ENCODE measurements at regions not wholly inside any gene's neighbourhood (a gene's known extent, or its start where the extent isn't known, plus 50 kb on each side); places are given as distances from the start of the nearest gene placed in this dataset.

DNA sequence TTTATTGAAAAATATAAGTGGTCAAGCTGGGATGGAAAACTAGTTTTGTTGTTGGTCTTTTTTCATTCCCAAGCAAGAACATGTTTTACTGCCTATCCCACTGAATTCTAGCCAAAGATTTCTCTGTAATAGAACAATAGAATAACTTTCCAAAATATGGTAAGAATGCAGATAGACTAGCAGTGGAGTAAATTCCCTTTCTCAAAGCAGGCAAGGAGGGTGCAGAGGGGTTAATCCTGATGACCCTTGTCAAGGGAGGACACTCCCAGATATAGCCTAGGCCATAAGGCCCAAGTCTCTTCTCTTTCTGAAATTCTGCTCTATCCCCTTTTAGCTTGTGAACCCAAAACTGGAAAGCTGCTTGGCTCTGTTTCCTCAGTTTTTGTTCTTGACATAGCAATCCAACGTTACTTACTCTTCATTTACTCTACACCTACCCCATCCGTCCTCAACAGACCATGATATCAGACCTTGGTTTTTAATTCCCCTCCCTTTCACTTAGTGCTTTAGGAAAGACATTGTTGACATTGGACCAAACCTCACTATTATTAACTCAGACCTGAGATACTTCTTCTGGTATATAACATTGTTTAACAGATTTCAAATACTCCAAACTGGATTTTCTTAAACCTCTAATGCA lies 453.6 kb upstream of the THBS1 start:
- no peak for DNase-seq (ENCODE audit: low spot score)

DNA sequence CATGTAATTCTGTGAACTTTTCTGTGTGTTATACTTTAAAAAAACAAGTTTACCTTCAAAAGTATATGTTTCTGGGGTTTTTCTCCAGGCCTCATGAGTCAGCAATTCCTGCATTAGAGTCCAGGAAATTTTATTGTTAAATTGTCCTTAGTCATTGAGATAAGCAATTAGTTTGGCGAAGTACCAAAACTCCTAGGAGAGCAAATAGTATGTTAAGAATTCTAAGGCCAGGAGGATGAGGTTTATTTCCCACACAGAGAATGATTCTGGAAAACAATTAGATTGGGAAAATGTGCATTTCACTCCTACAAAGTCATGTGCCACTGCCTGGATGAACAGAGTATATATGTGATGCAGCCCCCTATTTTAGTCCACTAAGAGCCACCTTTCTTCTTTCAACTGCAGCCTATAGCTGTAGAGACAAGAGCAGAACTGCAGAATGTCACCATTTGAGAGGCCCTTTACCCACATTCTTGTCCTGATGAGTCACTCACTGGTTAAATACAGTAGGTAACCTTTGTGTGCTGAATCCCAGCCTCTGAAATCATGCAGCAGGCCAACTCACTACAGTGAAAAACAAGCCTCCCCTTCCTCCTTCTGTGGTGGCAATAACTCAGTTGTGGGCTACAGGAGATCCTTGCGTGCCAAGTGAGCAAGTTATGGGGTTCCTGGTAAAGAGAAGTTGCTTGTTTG lies 452.8 kb upstream of the THBS1 start:
- no peak for DNase-seq (ENCODE audit: low spot score)

DNA sequence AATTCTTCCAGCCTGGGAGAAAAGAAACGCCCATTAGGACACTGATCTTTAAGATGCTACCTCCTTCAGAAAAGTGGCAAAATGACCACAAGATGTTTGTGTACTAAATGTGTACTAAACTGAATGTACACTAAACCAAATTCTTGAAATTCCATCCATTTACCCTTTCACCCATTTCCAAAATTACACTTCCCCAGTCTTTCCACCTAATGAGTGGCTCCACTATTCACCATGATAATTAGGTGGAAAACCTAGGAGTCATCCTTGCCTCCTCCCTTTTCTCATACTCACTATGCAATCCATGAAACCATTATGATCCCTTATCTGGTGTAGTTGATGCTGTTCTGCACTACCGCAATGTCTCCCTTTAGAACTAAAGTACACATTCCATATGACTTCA lies 452.1 kb upstream of the THBS1 start:
- DNase-seq (ENCODE audit: low spot score), result no peak

DNA sequence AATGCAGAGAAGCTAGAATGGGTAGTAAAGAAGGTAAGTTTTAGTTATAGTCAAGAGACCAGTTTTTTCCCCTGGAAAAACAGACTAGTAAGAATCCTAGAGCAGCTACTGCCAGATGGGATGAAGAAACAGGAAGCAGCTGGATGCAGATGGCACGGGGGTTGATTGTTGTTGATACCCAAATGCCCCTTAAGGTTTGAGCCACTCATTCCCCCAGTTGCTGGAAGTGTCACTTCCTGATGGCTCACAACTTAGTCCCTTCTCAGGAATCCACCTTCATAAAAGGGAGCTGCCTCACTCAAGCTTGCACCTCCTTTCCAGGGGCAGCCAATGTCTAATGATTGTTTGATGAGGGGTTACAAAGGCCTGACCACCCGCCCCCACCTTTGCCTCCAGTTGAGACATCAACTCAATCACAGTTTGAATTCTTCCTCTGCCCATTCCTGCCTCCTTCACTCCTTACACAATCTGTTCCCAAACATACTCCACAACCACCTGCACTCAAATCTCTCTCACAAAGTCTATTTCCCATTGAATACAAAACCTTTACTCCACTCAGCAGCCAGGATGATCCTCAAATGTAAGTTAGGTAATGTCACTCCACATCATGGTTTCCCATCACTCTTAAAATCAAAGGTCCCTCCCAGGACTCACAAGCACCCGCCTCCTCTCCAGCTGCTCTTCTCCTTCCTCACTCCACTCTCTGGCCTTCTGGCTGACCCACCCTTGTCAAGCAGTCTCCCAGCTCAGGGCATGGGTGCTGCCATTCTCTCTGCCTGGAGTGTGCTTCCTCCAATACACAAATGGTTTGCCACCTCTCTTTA lies 450.1 kb upstream of the THBS1 start:
- DNase-seq (ENCODE audit: low spot score), result no peak

GRCh38 chr15:39131609-39132008 lies 449.3 kb upstream of the THBS1 start:
- no peak for DNase-seq (ENCODE audit: low spot score)

GRCh38 chr15:39132070-39132469 lies 448.8 kb upstream of the THBS1 start:
- DNase-seq (ENCODE audit: low spot score), result no peak

DNA sequence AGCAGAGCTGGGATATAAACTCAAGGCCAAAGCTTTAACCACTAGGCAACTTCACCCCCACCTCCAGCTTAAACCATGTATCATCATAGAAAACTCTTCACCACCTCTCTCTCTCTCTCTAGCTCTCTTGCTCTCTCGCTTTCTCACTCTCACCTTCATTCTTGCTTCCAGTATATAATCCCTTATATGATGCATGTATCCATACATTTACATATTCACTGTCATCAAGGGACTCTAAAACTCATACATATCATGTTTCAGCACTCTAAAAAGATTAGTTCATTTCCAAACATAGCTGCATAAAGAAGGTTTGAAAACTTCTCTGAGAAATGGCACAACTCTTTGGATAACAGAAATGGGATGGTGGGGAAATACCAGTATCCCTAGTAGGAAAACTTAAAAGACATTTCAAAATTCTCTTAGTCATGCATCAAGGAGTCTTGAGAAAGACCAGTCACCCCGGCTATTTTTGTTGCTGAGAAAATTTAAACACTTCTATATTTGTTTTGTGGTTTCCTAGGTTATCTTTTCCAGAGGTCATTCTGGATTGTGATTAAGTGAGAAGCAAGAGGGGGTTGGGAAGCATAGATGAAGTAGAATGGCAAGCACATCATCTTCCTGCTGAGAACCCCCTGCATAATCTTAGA lies 447.8 kb upstream of the THBS1 start:
- DNase-seq (ENCODE audit: low spot score), result no peak

DNA sequence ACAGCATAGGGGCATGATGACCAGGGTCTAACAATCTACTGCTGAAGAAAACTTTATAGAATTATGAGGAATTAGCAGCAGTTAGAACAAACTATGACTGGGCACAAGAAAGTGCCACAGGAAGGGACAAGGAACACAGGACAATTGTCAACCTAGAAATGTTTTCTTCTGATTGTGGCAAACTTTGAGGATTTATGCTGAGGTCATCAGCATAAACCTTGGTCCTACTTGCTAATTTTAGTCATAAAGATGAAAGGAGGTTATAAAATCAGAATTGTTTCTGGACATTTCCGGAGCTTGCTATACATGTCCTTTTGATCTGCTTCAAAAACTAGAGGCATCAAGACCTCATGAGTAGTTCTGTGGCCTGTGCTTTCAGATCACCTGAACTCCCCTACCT lies 446.6 kb upstream of the THBS1 start:
- DNase-seq (ENCODE audit: low spot score), result no peak

DNA sequence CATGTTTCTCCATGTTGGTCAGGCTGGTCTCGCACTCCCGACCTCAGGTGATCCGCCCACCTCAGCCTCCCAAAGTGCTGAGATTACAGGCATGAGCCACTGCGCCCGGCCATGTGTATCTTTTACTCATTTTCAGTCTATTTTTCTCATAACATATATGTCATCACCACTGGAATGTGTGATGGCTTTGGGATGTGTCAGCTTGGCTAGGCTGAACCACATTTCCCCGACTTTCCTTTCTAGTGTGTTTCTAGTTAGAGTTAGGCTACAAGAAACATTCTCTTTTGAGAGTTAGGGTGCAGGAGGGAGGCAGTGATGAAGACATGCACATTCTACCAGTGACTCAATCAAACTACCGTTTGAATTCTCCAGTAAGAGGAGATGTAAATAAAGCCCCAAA lies 444.9 kb upstream of the THBS1 start:
- DNase-seq (ENCODE audit: low spot score), result no peak

GRCh38 chr15:39139431-39140059 lies 441.3 kb upstream of the THBS1 start:
- DNase-seq (ENCODE audit: low spot score), result no peak

DNA sequence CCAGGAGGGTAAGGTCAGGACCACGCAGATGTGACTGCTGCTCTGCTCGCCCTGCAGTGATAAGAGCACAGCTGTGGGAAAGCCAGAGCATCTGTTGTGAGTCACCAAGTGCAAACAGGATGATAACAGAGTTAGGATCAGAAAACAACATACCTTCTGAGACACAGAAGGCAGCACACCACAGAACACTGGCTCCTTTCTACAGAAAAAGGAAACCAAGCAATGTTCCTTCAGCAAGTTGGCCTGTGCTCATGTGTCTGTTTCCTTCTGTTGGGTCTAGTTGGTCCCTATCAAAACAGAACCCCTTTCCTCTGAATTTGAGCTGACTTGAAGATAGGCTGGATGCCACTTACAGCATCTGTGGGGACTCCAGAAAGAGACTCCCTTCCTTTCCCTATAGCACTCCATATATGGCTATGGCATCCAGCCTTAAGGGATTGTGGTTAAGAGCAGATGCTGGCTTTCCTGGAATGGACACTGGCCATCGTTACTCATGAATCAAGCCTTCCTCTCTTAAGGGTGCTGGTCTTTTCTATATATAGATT lies 440.7 kb upstream of the THBS1 start:
- no peak for DNase-seq (ENCODE audit: low spot score)

DNA sequence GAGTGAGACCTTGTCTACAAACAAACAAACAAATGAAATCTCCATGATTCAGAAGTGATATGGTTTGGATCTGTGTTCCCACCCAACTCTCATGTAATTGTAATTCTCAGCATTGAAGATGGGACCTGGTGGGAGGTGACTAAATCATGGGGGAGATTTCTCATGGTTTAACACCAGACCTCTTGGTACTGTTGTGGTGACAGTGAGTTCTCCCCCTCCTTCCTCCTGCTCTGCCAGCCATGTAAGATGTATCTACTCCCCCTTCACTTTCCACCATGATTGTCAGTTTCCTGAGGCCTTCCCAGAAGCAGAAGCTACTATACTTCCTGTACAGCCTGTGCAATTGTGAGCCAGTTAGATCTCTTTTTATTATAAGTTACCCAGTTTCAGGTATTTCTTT lies 438.4 kb upstream of the THBS1 start:
- DNase-seq (ENCODE audit: low spot score), result no peak

- no peak for DNase-seq (ENCODE audit: low spot score)
These were observed 437.4 kb upstream of the THBS1 start for GRCh38 chr15:39143479-39143878.

GRCh38 chr15:39144051-39144450 lies 436.8 kb upstream of the THBS1 start:
- DNase-seq (ENCODE audit: low spot score), result no peak

DNA sequence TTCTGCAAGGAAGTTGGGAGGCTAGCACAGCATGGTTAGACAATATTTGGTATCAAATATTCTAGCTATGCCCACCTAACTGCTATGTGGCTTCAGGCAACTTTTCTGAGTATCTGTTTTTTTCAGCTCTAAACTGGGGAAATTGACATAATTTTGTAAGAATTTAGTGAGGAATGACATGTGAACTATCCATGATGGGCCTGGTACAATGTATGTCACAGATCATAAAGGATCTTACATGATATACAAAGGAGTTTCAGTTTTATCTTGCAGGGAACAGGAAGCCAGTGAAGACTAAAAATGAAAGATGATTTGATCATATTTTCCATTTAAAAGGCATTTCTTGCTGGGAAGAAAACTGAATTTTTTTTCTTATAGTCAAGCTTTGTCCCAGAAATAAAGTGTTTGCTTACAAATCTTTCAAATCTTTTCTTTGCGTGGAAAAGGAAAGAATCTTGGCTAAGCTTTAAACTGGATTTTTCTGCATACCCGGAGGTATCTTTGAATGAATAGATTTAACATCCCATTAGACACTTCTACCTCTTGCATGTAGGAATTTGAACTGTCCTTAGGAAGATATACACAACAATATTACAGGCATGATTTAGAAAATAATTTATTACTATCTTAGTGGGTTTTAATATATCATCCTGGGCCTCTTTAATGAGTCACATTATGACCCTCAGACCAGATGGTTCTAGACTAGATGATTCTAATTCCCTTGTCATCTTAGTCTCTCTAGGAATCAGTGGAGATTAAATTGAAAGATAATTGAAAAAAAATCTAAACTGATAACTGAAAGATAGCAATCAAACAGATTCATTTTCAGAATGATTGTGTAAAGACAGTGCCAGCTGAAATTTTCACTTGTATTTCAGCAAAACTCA lies 436.0 kb upstream of the THBS1 start:
- no peak for DNase-seq (ENCODE audit: low spot score)

DNA sequence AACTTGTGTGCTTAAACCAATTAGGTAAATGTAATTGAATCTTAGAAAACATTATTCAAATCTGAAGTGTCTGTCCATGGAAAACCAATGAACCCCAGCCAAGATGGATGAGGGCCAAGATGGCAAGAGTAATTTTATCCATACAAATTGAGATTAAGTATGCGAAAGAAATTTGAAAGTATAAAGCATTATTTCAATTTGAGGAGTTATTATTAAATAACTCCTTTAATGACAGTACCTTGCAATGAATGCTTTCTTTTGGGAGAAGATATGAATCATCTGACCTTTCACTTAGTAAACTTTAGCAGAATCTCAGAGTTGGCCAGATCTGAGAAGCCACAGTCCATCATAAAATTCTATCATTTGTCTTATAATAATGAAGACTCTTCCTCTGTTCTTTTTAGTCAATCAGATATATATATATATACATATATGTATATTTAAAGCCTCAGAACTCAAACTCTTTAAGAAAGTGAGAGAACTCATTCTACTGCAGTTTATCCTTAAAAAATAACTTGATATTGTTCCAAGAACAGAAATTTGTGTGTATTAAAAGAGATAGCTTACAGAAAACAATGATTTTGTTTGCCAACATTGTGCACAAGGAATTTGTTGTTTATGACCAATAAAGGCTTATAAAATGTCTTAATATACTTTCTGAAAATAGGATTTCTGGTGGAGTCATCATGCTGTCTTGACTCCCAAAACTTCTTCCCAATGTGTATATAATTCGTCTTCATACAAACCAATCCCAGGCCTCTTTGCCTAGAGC lies 434.8 kb upstream of the THBS1 start:
- DNase-seq (ENCODE audit: low spot score), result no peak

GRCh38 chr15:39149636-39150150 lies 431.2 kb upstream of the THBS1 start:
- DNase-seq (ENCODE audit: low spot score), result no peak

DNA sequence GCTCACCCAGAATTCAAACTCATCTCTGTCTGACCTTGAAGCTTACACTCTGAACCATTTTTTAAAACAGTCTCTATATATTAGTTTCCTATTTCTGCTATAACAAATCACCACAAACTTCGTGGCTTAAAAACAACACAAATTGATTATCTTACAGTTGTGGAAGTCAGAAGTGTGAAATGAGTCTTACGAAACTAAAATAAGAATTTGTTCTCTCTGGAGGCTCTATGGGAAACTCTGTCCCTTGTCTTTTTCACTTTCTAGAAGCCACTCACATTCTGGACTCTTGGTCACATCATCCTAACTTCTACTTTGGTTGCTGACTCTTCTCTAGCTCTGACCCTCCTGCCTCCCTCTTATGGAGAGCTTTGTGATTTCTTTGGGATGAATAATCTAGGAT lies 429.3 kb upstream of the THBS1 start:
- DNase-seq (ENCODE audit: low spot score), result no peak

DNA sequence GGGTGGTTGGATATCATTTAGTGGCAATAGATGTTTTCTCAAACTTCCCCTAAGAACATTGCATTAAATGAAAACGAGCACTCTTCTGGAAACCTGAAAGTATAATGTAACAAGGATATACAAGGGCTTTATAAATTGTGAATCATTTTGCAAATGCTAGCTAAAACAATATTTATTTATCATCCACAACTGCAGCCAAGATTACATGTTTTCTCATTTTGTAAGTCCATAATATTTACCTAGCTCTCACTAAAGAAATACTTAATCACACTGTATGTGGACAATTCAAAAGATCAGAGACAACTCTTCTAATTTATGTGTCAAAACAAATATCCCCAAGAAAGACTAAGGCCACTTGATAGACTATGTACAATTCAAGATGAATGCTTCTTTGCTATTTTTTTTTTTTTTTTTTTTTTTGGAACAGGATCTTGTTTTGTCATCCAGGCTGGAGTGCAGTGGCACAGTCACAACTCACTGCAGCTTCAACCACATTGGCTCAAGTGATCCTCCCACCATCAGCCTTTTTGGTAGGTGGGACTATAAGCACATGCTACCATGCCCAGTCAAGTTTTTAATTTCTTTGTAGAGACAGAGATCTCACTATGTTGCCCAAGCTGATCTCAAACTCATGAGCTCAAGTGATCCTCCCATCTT lies 427.7 kb upstream of the THBS1 start:
- no peak for DNase-seq (ENCODE audit: low spot score)
